Sigmoid colon (tissue), 6 donors: ENCODE measurements at regions not wholly inside any gene's neighbourhood (a gene's known extent, or its start where the extent isn't known, plus 50 kb on each side); places are given as distances from the start of the nearest gene placed in this dataset.
"Not testable (repeated sequence)": the region's sequence is repeated elsewhere in the genome, so short reads cannot be mapped to it uniquely, and the experiment has no call there.

Experiments
- DNase-seq: peaks from one replicate; pipeline ENCODE4 v3.0.0-alpha.2; 2019
- H3K27ac ChIP-seq, 4 donors: fragments of 200-600 bp; sonication (generic); one replicate each; pipeline ENCODE4 v1.5.1; 2016 to 2019; ENCODE audit warnings: mild to moderate bottlenecking in 1 of 4
- H3K27me3 ChIP-seq, 3 donors: fragments of 200-600 bp; sonication (generic); one replicate each; pipeline ENCODE4 v1.5.1; 2019; ENCODE audit warnings: mild to moderate bottlenecking in 1 of 3
- H3K36me3 ChIP-seq, 4 donors: fragments of 200-600 bp; sonication (generic); one replicate each; pipeline ENCODE4 v1.5.1; 2016 to 2019
- H3K4me1 ChIP-seq, 4 donors: fragments of 200-600 bp; sonication (generic); one replicate each; pipeline ENCODE4 v1.5.1; 2017 to 2019
- H3K4me3 ChIP-seq, 4 donors: fragments of 200-600 bp; sonication (generic); one replicate each; pipeline ENCODE4 v1.5.1; 2017 to 2019; ENCODE audit warnings: mild to moderate bottlenecking in 2 of 4, moderate library complexity in 1 of 4
- H3K9me3 ChIP-seq, 4 donors: fragments of 200-600 bp in 3 of 4; sonication (generic) in 3 of 4; one replicate each; pipeline versions ENCODE4 v1.5.1 to v1.6.1; 2013 to 2019
- EP300 ChIP-seq, 4 donors: sonication (generic); formaldehyde crosslinking; IDR thresholded peaks; one replicate each; pipeline ENCODE4 v1.6.1; 2017; ENCODE audit warnings: antibody characterized with exemption in 4 of 4
- POLR2A ChIP-seq, 2 donors: fragments of 450-650 bp; IDR thresholded peaks; one replicate each; pipeline ENCODE4 v1.6.1; 2016; ENCODE audit warnings: antibody characterized with exemption in 2 of 2, mild to moderate bottlenecking in 2 of 2, moderate library complexity in 2 of 2
- POLR2AphosphoS5 ChIP-seq, 4 donors: sonication (generic); formaldehyde crosslinking; IDR thresholded peaks; one replicate each; pipeline ENCODE4 v1.6.1; 2017; ENCODE audit warnings: antibody characterized with exemption in 4 of 4
- WGBS, 2 donors: extraction: QIAGEN DNeasy Blood & Tissue Kit; methylation state at CpG; one replicate each; pipeline ENCODE4 v1.1.7; 2013; 5-methylcytosine and 5-hydroxymethylcytosine counted together
- intact Hi-C: fragments of 100-400 bp; cut with DNase I; formaldehyde crosslinking; loops from one replicate; pipeline ENCODE4 v1.15.1; 2023
- TF ChIP-seq, protein P1 (sequence below), 4 experiments: fragments of 450-650 bp in 3 of 4; fragments of 200-600 bp in 1 of 4; IDR thresholded peaks; one replicate each; pipeline ENCODE4 v1.5.1; 2016 to 2019; ENCODE audit warnings: antibody characterized with exemption in 4 of 4, mild to moderate bottlenecking in 3 of 4, moderate library complexity in 2 of 4
- donor health status: healthy with polysubstance abuse.
- donor health status: healthy.

- WGBS, 2 donors = 97 to 98% methylated on average over 5 of the region's 5 CpGs
- intact Hi-C loops = no loop called here
- no peaks in the 10 kb centered on the region for H3K9me3 ChIP-seq
- TF ChIP-seq EP300 (IDR thresholded peaks at IDR 0.05) = no peak
- TF ChIP-seq POLR2A (IDR thresholded peaks at IDR 0.05) = no peak
- TF ChIP-seq POLR2AphosphoS5 (IDR thresholded peaks at IDR 0.05) = no peak
- TF ChIP-seq, protein P1, sequence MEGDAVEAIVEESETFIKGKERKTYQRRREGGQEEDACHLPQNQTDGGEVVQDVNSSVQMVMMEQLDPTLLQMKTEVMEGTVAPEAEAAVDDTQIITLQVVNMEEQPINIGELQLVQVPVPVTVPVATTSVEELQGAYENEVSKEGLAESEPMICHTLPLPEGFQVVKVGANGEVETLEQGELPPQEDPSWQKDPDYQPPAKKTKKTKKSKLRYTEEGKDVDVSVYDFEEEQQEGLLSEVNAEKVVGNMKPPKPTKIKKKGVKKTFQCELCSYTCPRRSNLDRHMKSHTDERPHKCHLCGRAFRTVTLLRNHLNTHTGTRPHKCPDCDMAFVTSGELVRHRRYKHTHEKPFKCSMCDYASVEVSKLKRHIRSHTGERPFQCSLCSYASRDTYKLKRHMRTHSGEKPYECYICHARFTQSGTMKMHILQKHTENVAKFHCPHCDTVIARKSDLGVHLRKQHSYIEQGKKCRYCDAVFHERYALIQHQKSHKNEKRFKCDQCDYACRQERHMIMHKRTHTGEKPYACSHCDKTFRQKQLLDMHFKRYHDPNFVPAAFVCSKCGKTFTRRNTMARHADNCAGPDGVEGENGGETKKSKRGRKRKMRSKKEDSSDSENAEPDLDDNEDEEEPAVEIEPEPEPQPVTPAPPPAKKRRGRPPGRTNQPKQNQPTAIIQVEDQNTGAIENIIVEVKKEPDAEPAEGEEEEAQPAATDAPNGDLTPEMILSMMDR (IDR thresholded peaks at IDR 0.05) = no peak
- no peak overlapping the region for H3K27ac ChIP-seq
- peaks cover 0 to 5% (median 0%) of the 10 kb centered on the region in 4 donors for H3K4me1 ChIP-seq
- no peaks in the 10 kb centered on the region for H3K27me3 ChIP-seq
- H3K4me3 ChIP-seq = no peak overlapping the region
- DNase-seq = no peak
- no peaks in the 10 kb centered on the region for H3K36me3 ChIP-seq
Measured at GRCh38 chr1:178603926-178604325, 91.0 kb downstream of the TEX35 start.

- H3K27me3 ChIP-seq = no peaks in the 10 kb centered on the region
- intact Hi-C loops = no loop called here
- H3K9me3 ChIP-seq = no peaks in the 10 kb centered on the region
- no peak overlapping the region for H3K27ac ChIP-seq
- no peaks in the 10 kb centered on the region for H3K36me3 ChIP-seq
- H3K4me3 ChIP-seq = no peak overlapping the region
- H3K4me1 ChIP-seq = peaks cover 0 to 6% (median 0%) of the 10 kb centered on the region in 4 donors
- TF ChIP-seq POLR2A (IDR thresholded peaks at IDR 0.05) (no peak), EP300 (IDR thresholded peaks at IDR 0.05) (no peak), POLR2AphosphoS5 (IDR thresholded peaks at IDR 0.05) (no peak)
- TF ChIP-seq, protein P1 (IDR thresholded peaks at IDR 0.05) = no peak
- WGBS, 2 donors = 93 to 97% methylated on average over 2 of the region's 2 CpGs
- DNase-seq = no peak
Measured at GRCh38 chr1:178606839-178607238, 93.9 kb downstream of the TEX35 start.

DNA sequence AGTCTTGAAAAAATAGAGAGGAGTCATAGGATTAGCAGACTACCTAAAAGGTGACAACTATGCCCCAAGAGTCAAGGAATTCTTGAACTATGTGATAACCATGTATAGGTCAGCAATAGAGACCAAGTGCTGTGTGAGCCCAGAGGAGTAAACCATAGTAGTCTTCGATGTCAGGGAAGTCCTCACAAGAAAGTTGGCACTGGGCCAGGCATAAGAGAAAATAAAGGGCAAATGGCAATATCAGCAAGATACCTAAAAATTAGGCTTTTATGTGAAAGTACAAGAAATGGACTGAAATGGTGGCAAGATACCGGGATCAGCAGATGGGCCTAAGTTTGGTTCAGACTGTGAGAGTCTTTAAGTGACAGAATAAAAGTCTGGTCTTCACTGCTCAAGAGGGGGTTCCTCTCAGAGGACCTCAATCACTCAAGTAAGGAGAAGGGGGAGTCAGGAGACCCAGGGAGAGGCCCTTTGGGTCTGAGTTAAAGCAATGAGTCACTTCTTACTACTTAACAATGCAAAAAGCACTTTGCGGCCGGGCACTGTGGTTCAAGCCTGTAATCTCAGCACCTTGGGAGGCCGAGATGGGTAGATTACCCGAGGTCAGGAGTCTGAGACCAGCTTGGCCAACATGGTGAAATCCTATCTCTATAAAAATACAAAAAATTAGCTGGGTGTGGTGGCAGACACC lies 95.0 kb downstream of the TEX35 start:
- Histone ChIP-seq H3K36me3 (no peaks in the 10 kb centered on the region), H3K27me3 (no peaks in the 10 kb centered on the region), H3K4me1 (peaks cover 0 to 6% (median 0%) of the 10 kb centered on the region in 4 donors), H3K9me3 (no peaks in the 10 kb centered on the region), H3K4me3 (no peak overlapping the region), H3K27ac (peak overlapping the region in 3 of 4 donors; percentile 10 to 46 (median 25))
- intact Hi-C loops = no loop called here
- DNase-seq = no peak
- no peak for TF ChIP-seq POLR2AphosphoS5 (IDR thresholded peaks at IDR 0.05)
- no peak for TF ChIP-seq EP300 (IDR thresholded peaks at IDR 0.05)
- 72 to 73% methylated on average over 6 of the region's 6 CpGs for WGBS, 2 donors

GRCh38 chr1:178609015-178609414 lies 96.1 kb downstream of the TEX35 start:
- Histone ChIP-seq H3K36me3 (no peaks in the 10 kb centered on the region), H3K4me3 (no peak overlapping the region)

GRCh38 chr1:178610690-178611410 lies 97.9 kb downstream of the TEX35 start:
- H3K27ac ChIP-seq, intact Hi-C loops, H3K27me3 ChIP-seq, H3K4me3 ChIP-seq, H3K9me3 ChIP-seq, H3K36me3 ChIP-seq, DNase-seq, H3K4me1 ChIP-seq: not testable (repeated sequence)
- WGBS, 2 donors = 83 to 86% methylated on average over 10 of the region's 10 CpGs

More at GRCh38 chr1:178609015-178609414, 96.1 kb downstream of the TEX35 start:
- WGBS, 2 donors = 30 to 37% methylated on average over 2 of the region's 2 CpGs
- intact Hi-C loops = no loop called here
- H3K4me1 ChIP-seq = peaks cover 0 to 6% (median 0%) of the 10 kb centered on the region in 4 donors
- H3K27me3 ChIP-seq = no peaks in the 10 kb centered on the region
- H3K9me3 ChIP-seq = no peaks in the 10 kb centered on the region
- TF ChIP-seq, protein P1 (IDR thresholded peaks at IDR 0.05) = no peak
- TF ChIP-seq EP300 (IDR thresholded peaks at IDR 0.05) (no peak), POLR2A (IDR thresholded peaks at IDR 0.05) (no peak), POLR2AphosphoS5 (IDR thresholded peaks at IDR 0.05) (no peak)
- H3K27ac ChIP-seq = peak overlapping the region in 3 of 4 donors; percentile 34 to 45 (median 38)
- no peak for DNase-seq
